GM12891 (cell line): ENCODE measurements at regions not wholly inside any gene's neighbourhood (a gene's known extent, or its start where the extent isn't known, plus 50 kb on each side); places are given as distances from the start of the nearest gene placed in this dataset.

ENCODE experiments used
- POLR2A ChIP-seq: IDR thresholded peaks from 2 replicates; pipeline ENCODE4 v1.6.1; 2011; ENCODE audit warnings: low read depth, low read length, control low read depth
- POLR2AphosphoS5 ChIP-seq: IDR thresholded peaks from 2 replicates; pipeline ENCODE4 v1.6.1; 2011; ENCODE audit warnings: low read depth, low read length, control low read depth
- TAF1 ChIP-seq: IDR thresholded peaks from 2 replicates; pipeline ENCODE4 v1.6.1; 2011; ENCODE audit warnings: low read depth, low read length, control low read depth

GRCh38 chr11:106333678-106334077 is 256.2 kb downstream of the AASDHPPT start:
- TF ChIP-seq POLR2A (no peak), TAF1 (no peak), POLR2AphosphoS5 (no peak)
